LNCAP (cell line): ENCODE measurements at regions not wholly inside any gene's neighbourhood (a gene's known extent, or its start where the extent isn't known, plus 50 kb on each side); places are given as distances from the start of the nearest gene placed in this dataset.

Source experiments
- CTCF ChIP-seq: fragments of 450-650 bp; IDR thresholded peaks from 2 replicates; pipeline ENCODE4 v1.5.1; 2017; ENCODE audit warnings: mild to moderate bottlenecking

GRCh38 chr10:123325663-123326190, 171.5 kb downstream of the BUB3 start:
- TF ChIP-seq CTCF: no peak

- TF ChIP-seq CTCF: no peak
These were observed 172.5 kb downstream of the BUB3 start for GRCh38 chr10:123326674-123327073.

- TF ChIP-seq CTCF: no peak
These were observed 173.2 kb downstream of the BUB3 start for GRCh38 chr10:123327450-123327849.

GRCh38 chr10:123327896-123328295, 173.7 kb downstream of the BUB3 start:
- TF ChIP-seq CTCF: no peak

- TF ChIP-seq CTCF: no peak
These were observed 177.2 kb downstream of the BUB3 start for GRCh38 chr10:123331438-123331837.

GRCh38 chr10:123346581-123346980, 192.4 kb downstream of the BUB3 start:
- TF ChIP-seq CTCF: no peak

- no peak for TF ChIP-seq CTCF
These were observed 194.7 kb downstream of the BUB3 start for GRCh38 chr10:123348691-123349572.
